K562 (cell line): ENCODE measurements at regions not wholly inside any gene's neighbourhood (a gene's known extent, or its start where the extent isn't known, plus 50 kb on each side); places are given as distances from the start of the nearest gene placed in this dataset.

Experiments used
- CBX1 ChIP-seq: sonication (generic); IDR thresholded peaks from 2 replicates; pipeline ENCODE4 v1.6.1; 2016; ENCODE audit warnings: antibody characterized with exemption, low read depth, mild to moderate bottlenecking
- FOXO4 ChIP-seq: fragments of 450-650 bp; formaldehyde crosslinking; IDR thresholded peaks from 2 replicates; pipeline ENCODE4 v1.4.0; 2020; ENCODE audit warnings: mild to moderate bottlenecking, moderate library complexity
- MECOM ChIP-seq: fragments of 250-450 bp; sonication (Bioruptor Pico); IDR thresholded peaks from 2 replicates; pipeline ENCODE4 v1.8.0; 2022; ENCODE audit warnings: inconsistent platforms
- PATZ1 ChIP-seq: fragments of 250-450 bp; sonication (Bioruptor Pico); IDR thresholded peaks from 2 replicates; pipeline ENCODE4 v1.5.0; 2020; ENCODE audit warnings: mild to moderate bottlenecking, borderline replicate concordance
- POLR3A ChIP-seq: IDR thresholded peaks from 2 replicates; pipeline ENCODE4 v1.6.1; 2011; ENCODE audit warnings: borderline replicate concordance, mild to moderate bottlenecking, moderate library complexity; ENCODE audit not compliant: insufficient read length, insufficient read depth; ENCODE audit errors: extremely low read depth
- RBBP5 ChIP-seq: fragments of 200-600 bp; sonication (generic); IDR thresholded peaks from 2 replicates; pipeline ENCODE4 v1.6.1; 2012; ENCODE audit warnings: borderline replicate concordance, mild to moderate bottlenecking, low read length, control low read depth, inconsistent platforms; ENCODE audit not compliant: insufficient read depth, poor library complexity, severe bottlenecking
- SAFB2 ChIP-seq: fragments of 200-400 bp; formaldehyde crosslinking; IDR thresholded peaks from 2 replicates; pipeline ENCODE4 v1.6.1; 2018; ENCODE audit warnings: borderline replicate concordance, low read length, low read depth, moderate library complexity; ENCODE audit not compliant: severe bottlenecking
- SRF ChIP-seq, 2 experiments: fragments of 250-450, 450-650 bp in 1 of 2; sonication (Bioruptor Pico) in 1 of 2; sonication (generic) in 1 of 2; formaldehyde crosslinking; IDR thresholded peaks; 2 replicates each; pipeline versions ENCODE4 v1.5.0 to v1.5.1; 2020 to 2022; ENCODE audit warnings: mild to moderate bottlenecking in 1 of 2, missing genetic modification reagents in 1 of 2
- THRB ChIP-seq: fragments of 450-650 bp; formaldehyde crosslinking; conservative IDR thresholded peaks from 2 replicates; pipeline ENCODE4 v1.4.0; 2022; ENCODE audit warnings: mild to moderate bottlenecking, missing genetic modification characterization
- ZNF124 ChIP-seq: sonication (generic); formaldehyde crosslinking; IDR thresholded peaks from 2 replicates; pipeline ENCODE4 v1.8.1; 2022; ENCODE audit warnings: missing genetic modification reagents
- ZNF140 ChIP-seq: fragments of 250-450 bp; sonication (Bioruptor Pico); IDR thresholded peaks from 2 replicates; pipeline ENCODE4 v1.8.0; 2021; ENCODE audit warnings: moderate library complexity, mild to moderate bottlenecking, inconsistent platforms
- ZNF318 ChIP-seq, 2 experiments: fragments of 450-650 bp; IDR thresholded peaks; 2 replicates each; pipeline ENCODE4 v1.6.1; 2016; ENCODE audit warnings: mild to moderate bottlenecking in 2 of 2, borderline replicate concordance in 1 of 2, low read depth in 1 of 2, moderate library complexity in 1 of 2

GRCh38 chr6:37103169-37104039 lies 66.5 kb upstream of the PIM1 start (continued):
- no peak for TF ChIP-seq SAFB2
- TF ChIP-seq PATZ1 (CRISPR knock-in tag) = no peak
- peak; percentile 38 for TF ChIP-seq RBBP5
- TF ChIP-seq SRF (CRISPR knock-in tag; IDR thresholded peaks at IDR 0.05) = no peak; a peak in 1 of 4 replicates
- 0 out of 2 replicates have a peak, but pooled peaks have one; percentile 51 for TF ChIP-seq CBX1
- TF ChIP-seq POLR3A = no peak
- TF ChIP-seq MECOM (CRISPR knock-in tag) = 0 out of 2 replicates have a peak, but pooled peaks have one; percentile 35
- TF ChIP-seq ZNF124 (CRISPR knock-in tag) = no peak
- peak in 1 of 2 experiments; percentile 98; a peak in 2 of 4 replicates for TF ChIP-seq ZNF318 (IDR thresholded peaks at IDR 0.05; ENCODE audit: borderline replicate concordance in 1 of 2, low read depth in 1 of 2)
- TF ChIP-seq ZNF140 (CRISPR knock-in tag) = no peak
- no peak for TF ChIP-seq THRB (CRISPR knock-in tag)
- TF ChIP-seq FOXO4 = no peak
